ENCODE measurements at regions not wholly inside any gene's neighbourhood (a gene's known extent, or its start where the extent isn't known, plus 50 kb on each side); places are given as distances from the start of the nearest gene placed in this dataset.

DNA sequence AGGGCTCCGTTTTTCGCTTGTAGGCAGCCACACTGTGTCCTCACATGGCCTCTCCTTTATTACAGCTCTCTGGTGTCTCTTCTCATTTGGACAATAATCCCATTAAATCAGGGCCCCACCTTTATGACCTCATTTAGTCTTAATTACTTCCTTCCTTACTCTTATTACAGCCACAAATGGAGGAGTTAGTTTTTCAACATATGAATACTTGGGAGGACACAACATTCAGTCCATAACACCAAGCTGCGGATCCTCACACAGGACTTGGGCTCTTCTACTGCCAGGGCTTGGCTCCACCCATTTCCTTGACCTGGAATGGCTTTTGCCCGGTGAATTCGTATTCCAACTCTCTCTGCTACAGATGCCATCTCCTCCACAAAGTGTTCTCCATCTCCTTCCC is 74.3 kb upstream of the SLC7A14 start:
- H4K20me1 ChIP-seq (replicated peaks; ENCODE audit: control insufficient read depth, extremely low read depth, insufficient read depth, low read length) = no peaks in the 10 kb centered on the region
- H3K27ac ChIP-seq (ENCODE audit: insufficient read depth, low read depth, low read length) = no peak overlapping the region
- no peak for TF ChIP-seq FOS (IDR thresholded peaks at IDR 0.05; ENCODE audit: borderline replicate concordance, insufficient read depth, low read length)
- TF ChIP-seq JUN (IDR thresholded peaks at IDR 0.05; ENCODE audit: borderline replicate concordance, insufficient read depth, insufficient read length, low read depth) = no peak
- TF ChIP-seq EZH2 (IDR thresholded peaks at IDR 0.05; ENCODE audit: borderline replicate concordance, low read depth, low read length, severe bottlenecking) = no peak
- TF ChIP-seq, protein P1, sequence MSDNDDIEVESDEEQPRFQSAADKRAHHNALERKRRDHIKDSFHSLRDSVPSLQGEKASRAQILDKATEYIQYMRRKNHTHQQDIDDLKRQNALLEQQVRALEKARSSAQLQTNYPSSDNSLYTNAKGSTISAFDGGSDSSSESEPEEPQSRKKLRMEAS (IDR thresholded peaks at IDR 0.05; ENCODE audit: insufficient read depth, insufficient read length) = no peak
- no peak for TF ChIP-seq POLR2AphosphoS5 (IDR thresholded peaks at IDR 0.05; ENCODE audit: insufficient read depth, low read depth, low read length)
- TF ChIP-seq GATA2 (IDR thresholded peaks at IDR 0.05; ENCODE audit: insufficient read depth, insufficient read length, low read depth, low read length) = no peak
- no peak for TF ChIP-seq POLR2A (IDR thresholded peaks at IDR 0.05; ENCODE audit: low read depth, low read length)
- TF ChIP-seq, protein P2, sequence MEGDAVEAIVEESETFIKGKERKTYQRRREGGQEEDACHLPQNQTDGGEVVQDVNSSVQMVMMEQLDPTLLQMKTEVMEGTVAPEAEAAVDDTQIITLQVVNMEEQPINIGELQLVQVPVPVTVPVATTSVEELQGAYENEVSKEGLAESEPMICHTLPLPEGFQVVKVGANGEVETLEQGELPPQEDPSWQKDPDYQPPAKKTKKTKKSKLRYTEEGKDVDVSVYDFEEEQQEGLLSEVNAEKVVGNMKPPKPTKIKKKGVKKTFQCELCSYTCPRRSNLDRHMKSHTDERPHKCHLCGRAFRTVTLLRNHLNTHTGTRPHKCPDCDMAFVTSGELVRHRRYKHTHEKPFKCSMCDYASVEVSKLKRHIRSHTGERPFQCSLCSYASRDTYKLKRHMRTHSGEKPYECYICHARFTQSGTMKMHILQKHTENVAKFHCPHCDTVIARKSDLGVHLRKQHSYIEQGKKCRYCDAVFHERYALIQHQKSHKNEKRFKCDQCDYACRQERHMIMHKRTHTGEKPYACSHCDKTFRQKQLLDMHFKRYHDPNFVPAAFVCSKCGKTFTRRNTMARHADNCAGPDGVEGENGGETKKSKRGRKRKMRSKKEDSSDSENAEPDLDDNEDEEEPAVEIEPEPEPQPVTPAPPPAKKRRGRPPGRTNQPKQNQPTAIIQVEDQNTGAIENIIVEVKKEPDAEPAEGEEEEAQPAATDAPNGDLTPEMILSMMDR (IDR thresholded peaks at IDR 0.05; ENCODE audit: extremely low read depth in 1 of 2, insufficient read depth in 1 of 2, low read depth in 1 of 2, low read length in 2 of 2) = no peak
- no peak for TF ChIP-seq MYC (IDR thresholded peaks at IDR 0.05; ENCODE audit: low read depth, low read length)
- no peaks in the 10 kb centered on the region for H3K79me2 ChIP-seq (ENCODE audit: control insufficient read depth, insufficient read depth, low read length)
- no peaks in the 10 kb centered on the region for H3K9me3 ChIP-seq (replicated peaks; ENCODE audit: control insufficient read depth, insufficient read depth, low read length)
- DNase-seq (ENCODE audit: low read depth, low spot score) (no peak), FAIRE-seq (no peak)
- H3K4me2 ChIP-seq (ENCODE audit: insufficient read depth, low read length) = no peak overlapping the region
- no peaks in the 10 kb centered on the region for H3K36me3 ChIP-seq (ENCODE audit: control insufficient read depth in 2 of 2, extremely low read depth in 1 of 2, insufficient read depth in 2 of 2, low read length in 2 of 2)
- no peaks in the 10 kb centered on the region for H3K9me1 ChIP-seq (replicated peaks; ENCODE audit: control insufficient read depth, extremely low read depth, insufficient read depth, low read length)
- H3K4me3 ChIP-seq (replicated peaks in 1 of 3; ENCODE audit: insufficient read depth in 1 of 3, low read depth in 1 of 3, low read length in 3 of 3) = no peak overlapping the region
- H2AFZ ChIP-seq (ENCODE audit: low read depth, low read length) = no peak overlapping the region
- H3K9ac ChIP-seq (replicated peaks; ENCODE audit: extremely low read depth, insufficient read depth, low read length) = no peak overlapping the region
- no peaks in the 10 kb centered on the region for H3K27me3 ChIP-seq (ENCODE audit: control insufficient read depth in 2 of 2, insufficient read depth in 2 of 2, low read length in 2 of 2)
- ChIA-PET CTCF (no interaction called here), POLR2A (no interaction called here)
- H3K4me1 ChIP-seq (ENCODE audit: control insufficient read depth, extremely low read depth, insufficient read depth, low read length) = no peaks in the 10 kb centered on the region
- BruUV-seq (replicated peaks) = no TSS peak
- dilution Hi-C loops (cut with MboI; ENCODE audit: extremely low pct_ligation_motif_present, low sequenced_read_pairs) = no loop called here
- intact Hi-C loops (cut with micrococcal nuclease) = no loop called here
